HCT116 (cell line): ENCODE measurements at regions not wholly inside any gene's neighbourhood (a gene's known extent, or its start where the extent isn't known, plus 50 kb on each side); places are given as distances from the start of the nearest gene placed in this dataset.

Experiments
- ATAC-seq: fragments of 200-7000 bp; cut with Tn5 transposase; 2 replicates; pipeline ENCODE4 v1.9.1; 2020; ENCODE audit warnings: mild to moderate bottlenecking, moderate library complexity
- BruUV-seq: library from RNA; stranded (reverse); fragments of 400-500 nt; replicated peaks from 2 replicates; lab custom pipeline; 2021; lab: Mats Ljungman, UMichigan
- CTCF ChIA-PET: fragments of 300-600 bp; sonication (Branson Sonifier 250); formaldehyde crosslinking; loops from one replicate; lab custom pipeline; 2021; ENCODE audit warnings: antibody characterized with exemption; lab: Charles Lee
- POLR2A ChIA-PET: fragments of 300-600, 350-600 bp; sonication (Branson Sonifier 250); formaldehyde crosslinking; loops from one replicate; lab custom pipeline; 2021; ENCODE audit warnings: antibody characterized with exemption; lab: Charles Lee
- RAD21 ChIA-PET, 2 experiments: fragments of 300-600 bp; sonication (Branson Sonifier 250); formaldehyde crosslinking; loops; one replicate each; lab custom pipeline; 2023; ENCODE audit warnings: low total read pairs in 2 of 2; ENCODE audit not compliant: uncharacterized antibody in 2 of 2, unreplicated experiment in 2 of 2, low non-redundant PET in 1 of 2; lab: Charles Lee
- DNase-seq: peaks from one replicate; pipeline ENCODE4 v3.0.0-alpha.2; 2010; ENCODE audit warnings: low read depth, low spot score
- H2AFZ ChIP-seq: fragments of 200-600 bp; shearing (Covaris generic), sonication (generic); 2 replicates; pipeline ENCODE4 v1.6.1; 2017; ENCODE audit warnings: low read depth, mixed run types, mixed read lengths, antibody characterized with exemption, low read length; ENCODE audit not compliant: poor library complexity, severe bottlenecking
- H3K27ac ChIP-seq: 2 replicates; pipeline ENCODE4 v1.5.1; 2012; ENCODE audit warnings: low read depth, low read length
- H3K27me3 ChIP-seq: fragments of 200-600 bp; sonication (generic); 2 replicates; pipeline ENCODE4 v1.6.1; 2016; ENCODE audit warnings: mixed run types, low read length, mixed read lengths; ENCODE audit not compliant: insufficient read depth
- H3K36me3 ChIP-seq, 2 experiments: fragments of 200-500 bp in 1 of 2; fragments of 200-600 bp in 1 of 2; sonication (Bioruptor generic) in 1 of 2; sonication (generic) in 1 of 2; 2 replicates each; pipeline versions ENCODE4 v1.5.1 to v1.6.1; 2014 to 2016; ENCODE audit warnings: low read length in 2 of 2, inconsistent platforms in 1 of 2, mixed read lengths in 1 of 2, mixed run types in 1 of 2; ENCODE audit not compliant: insufficient read depth in 2 of 2, control insufficient read depth in 1 of 2
- H3K4me1 ChIP-seq, 2 experiments: fragments of 200-600 bp in 1 of 2; sonication (generic) in 1 of 2; 2 replicates each; pipeline versions ENCODE4 v1.5.1 to v1.6.1; 2012 to 2017; ENCODE audit warnings: low read length in 2 of 2, inconsistent platforms in 1 of 2, mild to moderate bottlenecking in 1 of 2, mixed read lengths in 1 of 2, mixed run types in 1 of 2, moderate library complexity in 1 of 2; ENCODE audit not compliant: insufficient read depth in 2 of 2, control insufficient read depth in 1 of 2
- H3K4me2 ChIP-seq: fragments of 200-600 bp; sonication (generic); 2 replicates; pipeline ENCODE4 v1.6.1; 2017; ENCODE audit warnings: mixed run types, low read length, mixed read lengths
- H3K4me3 ChIP-seq, 2 experiments: fragments of 200-600 bp in 1 of 2; sonication (generic) in 1 of 2; replicated peaks in 1 of 2; 2 replicates each; pipeline ENCODE4 v1.5.1; 2011 to 2016; ENCODE audit warnings: low read length in 2 of 2, control low read depth in 1 of 2, low read depth in 1 of 2, mild to moderate bottlenecking in 1 of 2, mixed read lengths in 1 of 2, mixed run types in 1 of 2
- H3K79me2 ChIP-seq: fragments of 200-600 bp; sonication (generic); 2 replicates; pipeline ENCODE4 v1.6.1; 2017; ENCODE audit warnings: mild to moderate bottlenecking, mixed run types, low read length, moderate library complexity, mixed read lengths; ENCODE audit not compliant: insufficient read depth
- H3K9ac ChIP-seq: fragments of 200-600 bp; sonication (generic); 2 replicates; pipeline ENCODE4 v1.6.1; 2016; ENCODE audit warnings: low read length, mixed read lengths
- H3K9me2 ChIP-seq: fragments of 200-600 bp; sonication (generic), shearing (Covaris generic); 2 replicates; pipeline ENCODE4 v1.6.1; 2017; ENCODE audit warnings: mixed run types, mild to moderate bottlenecking, moderate library complexity; ENCODE audit not compliant: insufficient read depth
- H3K9me3 ChIP-seq, 2 experiments: fragments of 200-500 bp in 1 of 2; fragments of 200-600 bp in 1 of 2; sonication (Bioruptor generic) in 1 of 2; sonication (generic) in 1 of 2; 2 replicates each; pipeline ENCODE4 v1.6.1; 2014 to 2017; ENCODE audit warnings: low read length in 2 of 2, mixed read lengths in 2 of 2, inconsistent platforms in 1 of 2, low read depth in 1 of 2, mild to moderate bottlenecking in 1 of 2, mixed run types in 1 of 2, moderate library complexity in 1 of 2; ENCODE audit not compliant: control insufficient read depth in 1 of 2, insufficient read depth in 1 of 2
- H4K20me1 ChIP-seq: fragments of 200-600 bp; sonication (generic), shearing (Covaris generic); 2 replicates; pipeline ENCODE4 v1.6.1; 2017; ENCODE audit warnings: mixed run types, mild to moderate bottlenecking, moderate library complexity; ENCODE audit not compliant: insufficient read depth
- CBX3 ChIP-seq: IDR thresholded peaks from 2 replicates; pipeline ENCODE4 v1.6.1; 2012; ENCODE audit warnings: low read depth
- CEBPB ChIP-seq: IDR thresholded peaks from 2 replicates; pipeline ENCODE4 v1.6.1; 2012; ENCODE audit warnings: low read depth
- ELF1 ChIP-seq: IDR thresholded peaks from 2 replicates; pipeline ENCODE4 v1.6.1; 2012; ENCODE audit warnings: low read depth, borderline replicate concordance
- EZH2 ChIP-seq: fragments of 200-600 bp; sonication (generic); IDR thresholded peaks from 2 replicates; pipeline ENCODE4 v1.6.1; 2017; ENCODE audit warnings: antibody characterized with exemption, mixed run types
- EZH2phosphoT487 ChIP-seq: fragments of 200-600 bp; IDR thresholded peaks from 2 replicates; pipeline ENCODE4 v1.6.1; 2018; ENCODE audit warnings: antibody characterized with exemption, borderline replicate concordance
- JUND ChIP-seq: IDR thresholded peaks from 2 replicates; pipeline ENCODE4 v1.6.1; 2012
- POLR2A ChIP-seq: IDR thresholded peaks from 2 replicates; pipeline ENCODE4 v1.7.0; 2011; ENCODE audit warnings: borderline replicate concordance; ENCODE audit not compliant: insufficient read depth, insufficient read length; ENCODE audit errors: extremely low read depth
- RAD21 ChIP-seq: IDR thresholded peaks from 2 replicates; pipeline ENCODE4 v1.6.1; 2012; ENCODE audit warnings: low read depth, mild to moderate bottlenecking
- SP1 ChIP-seq: IDR thresholded peaks from 2 replicates; pipeline ENCODE4 v1.6.1; 2012; ENCODE audit warnings: low read depth
- YY1 ChIP-seq: IDR thresholded peaks from 2 replicates; pipeline ENCODE4 v1.6.1; 2011; ENCODE audit warnings: low read length, low read depth, moderate library complexity, mild to moderate bottlenecking; ENCODE audit not compliant: insufficient replicate concordance; ENCODE audit errors: extremely low read depth
- intact Hi-C: fragments of 100-400 bp; cut with micrococcal nuclease; formaldehyde crosslinking; loops from 2 replicates; pipeline ENCODE4 v1.10.0; 2022
- TF ChIP-seq, protein P1 (sequence below): IDR thresholded peaks from 2 replicates; pipeline ENCODE4 v1.6.1; 2011; ENCODE audit warnings: mild to moderate bottlenecking, low read length, moderate library complexity; ENCODE audit not compliant: insufficient replicate concordance; ENCODE audit errors: extremely low read depth
- TF ChIP-seq, protein P2 (sequence below): IDR thresholded peaks from 2 replicates; pipeline ENCODE4 v1.6.1; 2012
- TF ChIP-seq, protein P3 (sequence below): IDR thresholded peaks from 2 replicates; pipeline ENCODE4 v1.6.1; 2012

DNA sequence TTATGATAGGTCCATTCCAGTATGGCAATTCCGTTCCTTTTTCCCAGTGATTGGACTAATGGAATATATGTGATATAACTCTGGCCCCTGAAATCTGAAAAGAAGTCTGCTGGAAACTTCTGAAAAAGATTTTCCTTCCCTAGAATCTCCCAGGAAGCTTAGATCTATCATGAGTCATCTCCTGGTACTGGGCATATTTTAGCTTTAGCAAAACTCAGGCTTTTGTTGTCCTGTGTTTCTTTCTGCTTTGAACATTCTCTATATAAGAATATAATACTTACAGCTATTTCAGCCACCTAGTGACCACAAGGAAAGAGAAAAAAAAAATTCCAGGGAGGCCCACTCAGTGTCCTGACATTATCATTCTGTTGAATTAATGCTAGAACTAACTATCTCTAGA lies 597.2 kb upstream of the GRIA3 start:
- CTCF ChIA-PET, result no interaction called here
- BruUV-seq, result no TSS peak

More for the DNA sequence above, 597.2 kb upstream of the GRIA3 start:
- Histone ChIP-seq H3K4me3 (no peak overlapping the region), H2AFZ (no peak overlapping the region), H3K4me2 (no peak overlapping the region), H3K9ac (no peak overlapping the region), H3K9me3 (no peaks in the 10 kb centered on the region), H3K27me3 (no peaks in the 10 kb centered on the region), H3K79me2 (no peaks in the 10 kb centered on the region), H3K36me3 (no peaks in the 10 kb centered on the region), H4K20me1 (no peaks in the 10 kb centered on the region), H3K4me1 (no peaks in the 10 kb centered on the region)
- intact Hi-C loops, result no loop called here
- no peak for DNase-seq
- POLR2A ChIA-PET, result no interaction called here
- TF ChIP-seq CEBPB, result no peak
- TF ChIP-seq RAD21, result no peak
- no peak for TF ChIP-seq POLR2A
- TF ChIP-seq EZH2, result no peak
- TF ChIP-seq YY1, result no peak
- TF ChIP-seq, protein P1, sequence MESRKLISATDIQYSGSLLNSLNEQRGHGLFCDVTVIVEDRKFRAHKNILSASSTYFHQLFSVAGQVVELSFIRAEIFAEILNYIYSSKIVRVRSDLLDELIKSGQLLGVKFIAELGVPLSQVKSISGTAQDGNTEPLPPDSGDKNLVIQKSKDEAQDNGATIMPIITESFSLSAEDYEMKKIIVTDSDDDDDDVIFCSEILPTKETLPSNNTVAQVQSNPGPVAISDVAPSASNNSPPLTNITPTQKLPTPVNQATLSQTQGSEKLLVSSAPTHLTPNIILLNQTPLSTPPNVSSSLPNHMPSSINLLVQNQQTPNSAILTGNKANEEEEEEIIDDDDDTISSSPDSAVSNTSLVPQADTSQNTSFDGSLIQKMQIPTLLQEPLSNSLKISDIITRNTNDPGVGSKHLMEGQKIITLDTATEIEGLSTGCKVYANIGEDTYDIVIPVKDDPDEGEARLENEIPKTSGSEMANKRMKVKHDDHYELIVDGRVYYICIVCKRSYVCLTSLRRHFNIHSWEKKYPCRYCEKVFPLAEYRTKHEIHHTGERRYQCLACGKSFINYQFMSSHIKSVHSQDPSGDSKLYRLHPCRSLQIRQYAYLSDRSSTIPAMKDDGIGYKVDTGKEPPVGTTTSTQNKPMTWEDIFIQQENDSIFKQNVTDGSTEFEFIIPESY, result no peak
- no peak for TF ChIP-seq SP1
- TF ChIP-seq EZH2phosphoT487, result no peak
- TF ChIP-seq CBX3, result no peak
- TF ChIP-seq, protein P2, sequence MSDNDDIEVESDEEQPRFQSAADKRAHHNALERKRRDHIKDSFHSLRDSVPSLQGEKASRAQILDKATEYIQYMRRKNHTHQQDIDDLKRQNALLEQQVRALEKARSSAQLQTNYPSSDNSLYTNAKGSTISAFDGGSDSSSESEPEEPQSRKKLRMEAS, result no peak
- TF ChIP-seq ELF1, result no peak
- TF ChIP-seq, protein P3, sequence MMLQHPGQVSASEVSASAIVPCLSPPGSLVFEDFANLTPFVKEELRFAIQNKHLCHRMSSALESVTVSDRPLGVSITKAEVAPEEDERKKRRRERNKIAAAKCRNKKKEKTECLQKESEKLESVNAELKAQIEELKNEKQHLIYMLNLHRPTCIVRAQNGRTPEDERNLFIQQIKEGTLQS, result no peak
- TF ChIP-seq JUND, result no peak
- TF ChIP-seq, all 23 proteins: peak for 0
- Histone ChIP-seq H3K9me2 (no peaks in the 10 kb centered on the region), H3K27ac (no peak overlapping the region)
- RAD21 ChIA-PET, result no interaction called here
- no peak for ATAC-seq
